ENCODE measurements at regions not wholly inside any gene's neighbourhood (a gene's known extent, or its start where the extent isn't known, plus 50 kb on each side); places are given as distances from the start of the nearest gene placed in this dataset.

DNA sequence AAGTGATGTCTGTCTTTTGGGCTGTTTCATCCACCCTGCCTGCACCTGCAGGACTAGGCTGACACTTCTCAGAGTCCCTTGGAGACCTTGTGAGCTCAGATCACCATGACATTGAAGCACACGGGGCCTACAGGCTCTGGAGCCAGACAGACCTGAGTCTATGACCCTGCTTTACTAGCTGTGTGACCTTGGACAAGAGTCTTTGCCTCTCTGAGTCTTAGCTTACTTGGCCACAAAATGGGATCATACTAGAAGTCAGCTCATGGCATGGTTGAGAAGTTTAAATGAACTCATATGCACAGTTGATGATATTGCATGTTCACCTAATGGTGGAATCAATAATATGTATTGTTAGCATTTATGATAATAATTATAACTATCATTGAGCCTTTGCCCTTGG is 102.9 kb upstream of the SMAD3 start:
- intact Hi-C loops (cut with micrococcal nuclease) = no loop called here
- ChIA-PET RAD21 (ENCODE audit: low non-redundant PET in 1 of 2, low total read pairs in 2 of 2, uncharacterized antibody in 2 of 2, unreplicated experiment in 2 of 2) (no interaction called here), POLR2A (no interaction called here), CTCF (no interaction called here)
- Histone ChIP-seq H2AFZ (ENCODE audit: low read depth, low read length, poor library complexity, severe bottlenecking) (no peak overlapping the region), H3K4me2 (ENCODE audit: low read length) (no peak overlapping the region), H3K9ac (ENCODE audit: low read length) (no peak overlapping the region), H3K4me1 (ENCODE audit: control insufficient read depth in 1 of 2, insufficient read depth in 2 of 2, low read length in 2 of 2) (peaks cover 0 to 5% of the 10 kb centered on the region in 2 experiments; a peak in 2 of 4 replicates), H3K4me3 (replicated peaks in 1 of 2; ENCODE audit: low read depth in 1 of 2, low read length in 2 of 2) (no peak overlapping the region), H3K79me2 (ENCODE audit: insufficient read depth, low read length) (no peaks in the 10 kb centered on the region), H3K9me2 (ENCODE audit: insufficient read depth) (no peaks in the 10 kb centered on the region), H3K36me3 (ENCODE audit: control insufficient read depth in 1 of 2, insufficient read depth in 2 of 2, low read length in 2 of 2) (no peaks in the 10 kb centered on the region), H4K20me1 (ENCODE audit: insufficient read depth) (no peaks in the 10 kb centered on the region), H3K27me3 (ENCODE audit: insufficient read depth, low read length) (no peaks in the 10 kb centered on the region), H3K27ac (ENCODE audit: low read depth, low read length) (no peak overlapping the region), H3K9me3 (ENCODE audit: control insufficient read depth in 1 of 2, insufficient read depth in 1 of 2, low read depth in 1 of 2, low read length in 2 of 2) (no peaks in the 10 kb centered on the region)
- ATAC-seq (no peak), DNase-seq (ENCODE audit: low read depth, low spot score) (no peak)
- no TSS peak for BruUV-seq (replicated peaks)
- TF ChIP-seq CEBPB (IDR thresholded peaks at IDR 0.05; ENCODE audit: low read depth) (no peak), SP1 (IDR thresholded peaks at IDR 0.05; ENCODE audit: low read depth) (no peak), EGR1 (IDR thresholded peaks at IDR 0.05; ENCODE audit: low read depth) (no peak), ZNF274 (IDR thresholded peaks at IDR 0.05; ENCODE audit: low read depth, low read length) (no peak), ZFX (IDR thresholded peaks at IDR 0.05) (no peak), POLR2A (IDR thresholded peaks at IDR 0.05; ENCODE audit: borderline replicate concordance, extremely low read depth, insufficient read depth, insufficient read length) (no peak), FOSL1 (IDR thresholded peaks at IDR 0.05; ENCODE audit: low read depth) (no peak), ELF1 (IDR thresholded peaks at IDR 0.05; ENCODE audit: borderline replicate concordance, low read depth) (no peak), TCF7L2 (IDR thresholded peaks at IDR 0.05; ENCODE audit: borderline replicate concordance, extremely low read depth, insufficient read depth, insufficient read length) (no peak), SRF (IDR thresholded peaks at IDR 0.05; ENCODE audit: low read depth) (no peak), EZH2 (IDR thresholded peaks at IDR 0.05) (no peak), POLR2AphosphoS5 (IDR thresholded peaks at IDR 0.05; ENCODE audit: low read depth, low read length) (no peak), YY1 (IDR thresholded peaks at IDR 0.05; ENCODE audit: extremely low read depth, insufficient replicate concordance, low read depth, low read length) (no peak), RAD21 (IDR thresholded peaks at IDR 0.05; ENCODE audit: low read depth) (no peak), CBX3 (IDR thresholded peaks at IDR 0.05; ENCODE audit: low read depth) (no peak), REST (IDR thresholded peaks at IDR 0.05; ENCODE audit: low read depth) (no peak)
- TF ChIP-seq, protein P1, sequence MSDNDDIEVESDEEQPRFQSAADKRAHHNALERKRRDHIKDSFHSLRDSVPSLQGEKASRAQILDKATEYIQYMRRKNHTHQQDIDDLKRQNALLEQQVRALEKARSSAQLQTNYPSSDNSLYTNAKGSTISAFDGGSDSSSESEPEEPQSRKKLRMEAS (IDR thresholded peaks at IDR 0.05) = no peak
- TF ChIP-seq, protein P2, sequence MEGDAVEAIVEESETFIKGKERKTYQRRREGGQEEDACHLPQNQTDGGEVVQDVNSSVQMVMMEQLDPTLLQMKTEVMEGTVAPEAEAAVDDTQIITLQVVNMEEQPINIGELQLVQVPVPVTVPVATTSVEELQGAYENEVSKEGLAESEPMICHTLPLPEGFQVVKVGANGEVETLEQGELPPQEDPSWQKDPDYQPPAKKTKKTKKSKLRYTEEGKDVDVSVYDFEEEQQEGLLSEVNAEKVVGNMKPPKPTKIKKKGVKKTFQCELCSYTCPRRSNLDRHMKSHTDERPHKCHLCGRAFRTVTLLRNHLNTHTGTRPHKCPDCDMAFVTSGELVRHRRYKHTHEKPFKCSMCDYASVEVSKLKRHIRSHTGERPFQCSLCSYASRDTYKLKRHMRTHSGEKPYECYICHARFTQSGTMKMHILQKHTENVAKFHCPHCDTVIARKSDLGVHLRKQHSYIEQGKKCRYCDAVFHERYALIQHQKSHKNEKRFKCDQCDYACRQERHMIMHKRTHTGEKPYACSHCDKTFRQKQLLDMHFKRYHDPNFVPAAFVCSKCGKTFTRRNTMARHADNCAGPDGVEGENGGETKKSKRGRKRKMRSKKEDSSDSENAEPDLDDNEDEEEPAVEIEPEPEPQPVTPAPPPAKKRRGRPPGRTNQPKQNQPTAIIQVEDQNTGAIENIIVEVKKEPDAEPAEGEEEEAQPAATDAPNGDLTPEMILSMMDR (IDR thresholded peaks at IDR 0.05 in 2 of 3, conservative IDR thresholded peaks at IDR 0.05 in 1 of 3; ENCODE audit: borderline replicate concordance in 1 of 3, insufficient read depth in 1 of 3, low read depth in 2 of 3, low read length in 2 of 3) = no peak
- TF ChIP-seq, protein P3, sequence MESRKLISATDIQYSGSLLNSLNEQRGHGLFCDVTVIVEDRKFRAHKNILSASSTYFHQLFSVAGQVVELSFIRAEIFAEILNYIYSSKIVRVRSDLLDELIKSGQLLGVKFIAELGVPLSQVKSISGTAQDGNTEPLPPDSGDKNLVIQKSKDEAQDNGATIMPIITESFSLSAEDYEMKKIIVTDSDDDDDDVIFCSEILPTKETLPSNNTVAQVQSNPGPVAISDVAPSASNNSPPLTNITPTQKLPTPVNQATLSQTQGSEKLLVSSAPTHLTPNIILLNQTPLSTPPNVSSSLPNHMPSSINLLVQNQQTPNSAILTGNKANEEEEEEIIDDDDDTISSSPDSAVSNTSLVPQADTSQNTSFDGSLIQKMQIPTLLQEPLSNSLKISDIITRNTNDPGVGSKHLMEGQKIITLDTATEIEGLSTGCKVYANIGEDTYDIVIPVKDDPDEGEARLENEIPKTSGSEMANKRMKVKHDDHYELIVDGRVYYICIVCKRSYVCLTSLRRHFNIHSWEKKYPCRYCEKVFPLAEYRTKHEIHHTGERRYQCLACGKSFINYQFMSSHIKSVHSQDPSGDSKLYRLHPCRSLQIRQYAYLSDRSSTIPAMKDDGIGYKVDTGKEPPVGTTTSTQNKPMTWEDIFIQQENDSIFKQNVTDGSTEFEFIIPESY (IDR thresholded peaks at IDR 0.05; ENCODE audit: extremely low read depth, insufficient replicate concordance, low read length) = no peak
- TF ChIP-seq, protein P4, sequence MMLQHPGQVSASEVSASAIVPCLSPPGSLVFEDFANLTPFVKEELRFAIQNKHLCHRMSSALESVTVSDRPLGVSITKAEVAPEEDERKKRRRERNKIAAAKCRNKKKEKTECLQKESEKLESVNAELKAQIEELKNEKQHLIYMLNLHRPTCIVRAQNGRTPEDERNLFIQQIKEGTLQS (IDR thresholded peaks at IDR 0.05) = no peak
